DOHH2 (cell line): ENCODE measurements at regions not wholly inside any gene's neighbourhood (a gene's known extent, or its start where the extent isn't known, plus 50 kb on each side); places are given as distances from the start of the nearest gene placed in this dataset.

ENCODE experiments used
- CTCF ChIP-seq: fragments of 200-600 bp; sonication (generic); IDR thresholded peaks from one replicate; pipeline ENCODE4 v1.5.1; 2014; ENCODE audit warnings: antibody characterized with exemption, mild to moderate bottlenecking, low read depth, low read length; ENCODE audit not compliant: poor library complexity, severe bottlenecking
- EZH2phosphoT487 ChIP-seq: fragments of 200-600 bp; sonication (generic); IDR thresholded peaks from 2 replicates; pipeline ENCODE4 v1.6.1; 2017; ENCODE audit warnings: borderline replicate concordance, mild to moderate bottlenecking, antibody characterized with exemption, low read length, moderate library complexity, mixed read lengths

DNA sequence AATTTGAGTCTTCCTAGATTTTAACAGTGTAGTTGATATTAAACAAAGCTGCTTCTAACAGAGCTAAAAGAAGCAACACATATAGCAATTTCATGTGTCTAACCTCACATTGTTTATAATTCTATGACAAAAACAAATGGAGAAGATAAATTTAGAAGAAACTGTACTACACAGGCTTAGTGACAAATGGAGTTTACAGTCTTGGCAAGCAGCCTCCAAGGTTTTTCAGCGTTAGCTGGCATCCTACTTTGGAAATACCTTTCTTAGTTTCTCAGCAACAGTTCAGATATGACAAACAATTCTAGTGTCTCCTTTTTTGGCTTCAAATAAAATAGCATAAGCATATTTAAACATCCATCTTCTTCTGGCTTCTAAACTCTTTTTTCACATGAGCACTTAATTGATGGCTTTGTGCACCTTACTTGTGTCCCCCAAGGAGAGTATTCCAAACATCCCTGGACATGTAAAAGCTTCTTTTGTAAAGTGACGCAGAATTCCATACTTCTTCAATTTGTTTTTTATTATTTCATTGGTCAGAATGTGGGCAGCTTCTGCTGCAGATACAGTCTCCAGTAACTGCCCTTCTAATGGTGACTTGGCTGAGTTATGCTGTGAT lies 249.8 kb downstream of the ANTXR2 start:
- TF ChIP-seq CTCF (no peak), EZH2phosphoT487 (no peak)
